Nephron progenitor cell (in vitro differentiated cells): ENCODE measurements at regions not wholly inside any gene's neighbourhood (a gene's known extent, or its start where the extent isn't known, plus 50 kb on each side); places are given as distances from the start of the nearest gene placed in this dataset.

ENCODE experiments used
- DNase-seq: peaks from one replicate; pipeline ENCODE4 v3.0.0; 2021
- H3K27ac Mint-ChIP-seq: 2 replicates; pipeline ENCODE4 v1.8.0; 2021; ENCODE audit warnings: mild to moderate bottlenecking, moderate library complexity, mixed read lengths
- H3K27me3 Mint-ChIP-seq: 2 replicates; pipeline ENCODE4 v1.8.0; 2021; ENCODE audit warnings: mild to moderate bottlenecking, low read depth, mixed read lengths; ENCODE audit not compliant: poor library complexity
- H3K36me3 Mint-ChIP-seq: 2 replicates; pipeline ENCODE4 v1.8.0; 2021; ENCODE audit warnings: low read depth, mixed read lengths
- H3K4me1 Mint-ChIP-seq: 2 replicates; pipeline ENCODE4 v1.8.0; 2021; ENCODE audit warnings: mixed read lengths
- H3K4me3 Mint-ChIP-seq: 2 replicates; pipeline ENCODE4 v1.8.0; 2021; ENCODE audit warnings: mild to moderate bottlenecking, moderate library complexity, mixed read lengths
- H3K9me3 Mint-ChIP-seq: 2 replicates; pipeline ENCODE4 v1.8.0; 2021; ENCODE audit warnings: mild to moderate bottlenecking, moderate library complexity, mixed read lengths
- TF ChIP-seq, protein P1 (sequence below): fragments of 200-600 bp; sonication (generic); IDR thresholded peaks from 2 replicates; pipeline ENCODE4 v1.5.0; 2021; ENCODE audit warnings: antibody characterized with exemption

GRCh38 chr3:168331756-168332155, 236.0 kb upstream of the GOLIM4 start:
- Mint-ChIP-seq H3K27me3 (no peaks in the 10 kb centered on the region), H3K4me1 (peaks cover 7% of the 10 kb centered on the region), H3K27ac (no peak overlapping the region), H3K4me3 (no peak overlapping the region), H3K36me3 (no peaks in the 10 kb centered on the region), H3K9me3 (no peaks in the 10 kb centered on the region)
- TF ChIP-seq, protein P1, sequence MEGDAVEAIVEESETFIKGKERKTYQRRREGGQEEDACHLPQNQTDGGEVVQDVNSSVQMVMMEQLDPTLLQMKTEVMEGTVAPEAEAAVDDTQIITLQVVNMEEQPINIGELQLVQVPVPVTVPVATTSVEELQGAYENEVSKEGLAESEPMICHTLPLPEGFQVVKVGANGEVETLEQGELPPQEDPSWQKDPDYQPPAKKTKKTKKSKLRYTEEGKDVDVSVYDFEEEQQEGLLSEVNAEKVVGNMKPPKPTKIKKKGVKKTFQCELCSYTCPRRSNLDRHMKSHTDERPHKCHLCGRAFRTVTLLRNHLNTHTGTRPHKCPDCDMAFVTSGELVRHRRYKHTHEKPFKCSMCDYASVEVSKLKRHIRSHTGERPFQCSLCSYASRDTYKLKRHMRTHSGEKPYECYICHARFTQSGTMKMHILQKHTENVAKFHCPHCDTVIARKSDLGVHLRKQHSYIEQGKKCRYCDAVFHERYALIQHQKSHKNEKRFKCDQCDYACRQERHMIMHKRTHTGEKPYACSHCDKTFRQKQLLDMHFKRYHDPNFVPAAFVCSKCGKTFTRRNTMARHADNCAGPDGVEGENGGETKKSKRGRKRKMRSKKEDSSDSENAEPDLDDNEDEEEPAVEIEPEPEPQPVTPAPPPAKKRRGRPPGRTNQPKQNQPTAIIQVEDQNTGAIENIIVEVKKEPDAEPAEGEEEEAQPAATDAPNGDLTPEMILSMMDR = no peak
- DNase-seq = no peak

GRCh38 chr3:168330983-168331382, 235.3 kb upstream of the GOLIM4 start:
- Mint-ChIP-seq H3K4me3 (no peak overlapping the region), H3K36me3 (no peaks in the 10 kb centered on the region), H3K27me3 (no peaks in the 10 kb centered on the region), H3K27ac (no peak overlapping the region), H3K9me3 (no peaks in the 10 kb centered on the region), H3K4me1 (peaks cover 5% of the 10 kb centered on the region)
- DNase-seq = no peak
- TF ChIP-seq, protein P1 = no peak

- no peak for DNase-seq
- Mint-ChIP-seq H3K4me1 (peaks cover 5% of the 10 kb centered on the region), H3K27ac (no peak overlapping the region), H3K27me3 (no peaks in the 10 kb centered on the region), H3K36me3 (no peaks in the 10 kb centered on the region), H3K9me3 (no peaks in the 10 kb centered on the region), H3K4me3 (no peak overlapping the region)
- TF ChIP-seq, protein P1 = no peak
Measured at GRCh38 chr3:168327856-168328255, 232.1 kb upstream of the GOLIM4 start.

GRCh38 chr3:168325684-168326083, 230.0 kb upstream of the GOLIM4 start:
- no peak for DNase-seq
- H3K4me3 Mint-ChIP-seq = no peak overlapping the region
- TF ChIP-seq, protein P1 = no peak
- no peaks in the 10 kb centered on the region for H3K27me3 Mint-ChIP-seq
- H3K9me3 Mint-ChIP-seq = no peaks in the 10 kb centered on the region
- H3K4me1 Mint-ChIP-seq = no peaks in the 10 kb centered on the region
- no peak overlapping the region for H3K27ac Mint-ChIP-seq
- no peaks in the 10 kb centered on the region for H3K36me3 Mint-ChIP-seq

- no peak overlapping the region for H3K27ac Mint-ChIP-seq
- H3K27me3 Mint-ChIP-seq = no peaks in the 10 kb centered on the region
- peaks cover 6% of the 10 kb centered on the region for H3K36me3 Mint-ChIP-seq
- DNase-seq = no peak
- TF ChIP-seq, protein P1 = no peak
- no peak overlapping the region for H3K4me3 Mint-ChIP-seq
- H3K9me3 Mint-ChIP-seq = no peaks in the 10 kb centered on the region
- no peaks in the 10 kb centered on the region for H3K4me1 Mint-ChIP-seq
Measured at GRCh38 chr3:168322941-168323340, 227.2 kb upstream of the GOLIM4 start.

- Mint-ChIP-seq H3K4me1 (peaks cover 20% of the 10 kb centered on the region), H3K27me3 (no peaks in the 10 kb centered on the region), H3K9me3 (no peaks in the 10 kb centered on the region), H3K4me3 (no peak overlapping the region), H3K27ac (no peak overlapping the region), H3K36me3 (peaks cover 9% of the 10 kb centered on the region)
- TF ChIP-seq, protein P1 = no peak
- DNase-seq = no peak
Measured at GRCh38 chr3:168314166-168314565, 218.4 kb upstream of the GOLIM4 start.
